Skeletal muscle satellite cell (primary cell): ENCODE measurements at regions not wholly inside any gene's neighbourhood (a gene's known extent, or its start where the extent isn't known, plus 50 kb on each side); places are given as distances from the start of the nearest gene placed in this dataset.
"Not testable (repeated sequence)": the region's sequence is repeated elsewhere in the genome, so short reads cannot be mapped to it uniquely, and the experiment has no call there.

Experiments used
- H3K27me3 ChIP-seq: 2 replicates; pipeline ENCODE4 v1.7.0; 2013; ENCODE audit warnings: low read length; ENCODE audit not compliant: control insufficient read depth, insufficient read depth
- H3K36me3 ChIP-seq: 2 replicates; pipeline ENCODE4 v1.7.0; 2013; ENCODE audit warnings: mild to moderate bottlenecking, control low read depth, low read length; ENCODE audit not compliant: insufficient read depth
- H3K4me1 ChIP-seq: 2 replicates; pipeline ENCODE4 v1.7.0; 2013; ENCODE audit warnings: low read length; ENCODE audit not compliant: control insufficient read depth, insufficient read depth
- H3K4me2 ChIP-seq: 2 replicates; pipeline ENCODE4 v1.7.0; 2013; ENCODE audit warnings: mild to moderate bottlenecking, low read length
- H3K4me3 ChIP-seq: 2 replicates; pipeline ENCODE4 v1.7.0; 2013; ENCODE audit warnings: low read length
- H3K9ac ChIP-seq: 2 replicates; pipeline ENCODE4 v1.7.0; 2013; ENCODE audit warnings: mild to moderate bottlenecking, low read depth, low read length, moderate library complexity
- H3K9me3 ChIP-seq: replicated peaks from 2 replicates; pipeline ENCODE4 v1.7.0; 2013; ENCODE audit warnings: mild to moderate bottlenecking, control low read depth, low read length

DNA sequence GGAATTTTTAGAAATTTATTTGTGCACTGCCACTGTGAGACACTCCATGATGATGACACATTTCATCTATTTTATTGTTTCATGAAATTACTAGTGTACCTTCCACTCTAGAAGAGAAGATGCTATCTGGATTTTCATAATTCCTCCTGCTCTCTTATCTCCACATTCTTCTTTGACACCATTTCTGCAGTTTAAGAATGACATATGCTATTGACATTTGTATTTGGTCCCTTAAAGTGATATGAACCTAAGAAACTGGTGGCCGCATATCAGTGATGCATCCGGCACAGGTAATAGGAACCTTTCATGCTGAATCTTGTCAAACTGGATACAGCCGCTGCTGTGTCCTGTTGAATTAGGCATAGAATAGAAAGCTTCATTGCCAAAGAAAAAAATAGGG, 696.3 kb downstream of the TMEM121 start:
- H3K4me2 ChIP-seq, result no peak overlapping the region
- no peak overlapping the region for H3K4me3 ChIP-seq
- no peaks in the 10 kb centered on the region for H3K4me1 ChIP-seq
- H3K9me3 ChIP-seq, result no peaks in the 10 kb centered on the region
- H3K9ac ChIP-seq, result no peak overlapping the region
- no peaks in the 10 kb centered on the region for H3K36me3 ChIP-seq
- no peaks in the 10 kb centered on the region for H3K27me3 ChIP-seq

DNA sequence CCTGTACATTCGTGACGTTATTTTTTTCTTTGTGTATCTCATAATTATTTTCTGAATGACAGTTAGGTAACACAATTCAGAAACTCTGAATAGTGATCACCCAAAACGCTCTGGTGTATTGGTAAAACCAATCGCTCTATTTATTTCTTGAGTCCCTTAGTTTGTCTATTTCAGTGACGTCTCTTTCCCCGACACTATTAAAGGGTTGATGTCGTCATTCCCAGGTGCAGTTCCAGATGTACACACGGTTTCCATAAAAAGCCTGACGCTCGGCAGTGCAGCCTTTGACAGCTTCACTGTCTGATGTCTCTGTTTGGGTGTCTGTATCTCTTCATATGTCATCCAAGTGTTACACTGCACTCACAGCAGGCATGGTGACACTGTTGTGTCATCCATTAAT, 701.4 kb downstream of the TMEM121 start:
- H3K9ac ChIP-seq, result no peak overlapping the region
- no peaks in the 10 kb centered on the region for H3K27me3 ChIP-seq
- H3K4me3 ChIP-seq, result no peak overlapping the region
- peaks cover 5% of the 10 kb centered on the region for H3K9me3 ChIP-seq
- no peak overlapping the region for H3K4me2 ChIP-seq
- H3K36me3 ChIP-seq, result no peaks in the 10 kb centered on the region
- H3K4me1 ChIP-seq, result no peaks in the 10 kb centered on the region

DNA sequence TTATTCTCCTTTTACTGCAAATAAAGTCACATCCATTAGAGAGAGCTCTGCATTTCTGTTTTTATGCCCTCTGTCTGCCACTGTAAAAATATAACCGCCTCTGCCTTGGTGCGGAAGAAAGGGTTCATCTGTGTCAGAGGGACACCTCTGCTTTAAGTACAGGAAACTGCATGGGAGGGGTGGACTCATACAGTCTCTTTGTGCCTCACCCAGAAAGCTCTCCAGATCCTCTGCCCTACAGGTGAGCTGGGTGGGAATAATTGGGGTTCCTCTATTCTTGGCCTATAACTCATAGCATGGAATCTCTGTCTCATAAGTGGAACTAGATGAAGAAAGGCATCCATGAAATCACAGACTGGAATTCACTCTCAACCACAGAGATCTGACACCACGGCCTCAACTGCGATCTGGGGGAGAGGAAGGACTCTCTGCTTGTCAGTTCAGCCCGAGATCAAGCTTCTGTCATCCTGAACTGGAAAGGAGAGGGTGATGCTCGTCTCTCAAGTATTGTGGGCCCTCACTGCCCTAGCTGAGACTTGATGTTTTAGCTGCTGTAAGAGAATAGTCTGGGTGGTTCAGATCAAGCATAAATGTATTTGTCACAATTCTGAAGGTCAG, 702.3 kb downstream of the TMEM121 start:
- H3K4me1 ChIP-seq, result no peaks in the 10 kb centered on the region
- H3K36me3 ChIP-seq, result no peaks in the 10 kb centered on the region
- H3K27me3 ChIP-seq, result no peaks in the 10 kb centered on the region
- no peak overlapping the region for H3K4me2 ChIP-seq
- H3K9ac ChIP-seq, result no peak overlapping the region
- H3K9me3 ChIP-seq, result peaks cover 5% of the 10 kb centered on the region
- no peak overlapping the region for H3K4me3 ChIP-seq

DNA sequence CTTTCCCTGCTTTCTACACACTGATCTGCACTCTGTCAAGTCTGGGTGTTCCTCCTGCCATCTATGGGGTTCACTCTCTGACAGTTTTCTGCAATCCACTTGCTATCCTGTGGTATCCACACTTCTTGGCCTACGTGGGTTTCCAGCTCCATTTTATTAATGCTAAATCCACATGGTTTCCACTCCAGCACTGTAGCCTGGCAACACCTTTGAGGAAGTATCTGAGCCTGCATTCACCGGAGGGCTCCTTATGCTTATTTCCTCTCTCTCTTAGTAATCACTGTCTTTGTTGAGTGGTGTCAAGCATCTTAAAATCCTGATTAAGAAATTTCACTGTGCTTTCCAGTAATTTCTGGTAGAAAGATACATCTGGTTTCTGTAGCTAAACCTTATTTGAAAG, 703.7 kb downstream of the TMEM121 start:
- no peaks in the 10 kb centered on the region for H3K36me3 ChIP-seq
- H3K4me2 ChIP-seq, result no peak overlapping the region
- H3K27me3 ChIP-seq, result no peaks in the 10 kb centered on the region
- no peaks in the 10 kb centered on the region for H3K4me1 ChIP-seq
- H3K9ac ChIP-seq, result no peak overlapping the region
- no peak overlapping the region for H3K4me3 ChIP-seq
- peaks cover 5% of the 10 kb centered on the region for H3K9me3 ChIP-seq

DNA sequence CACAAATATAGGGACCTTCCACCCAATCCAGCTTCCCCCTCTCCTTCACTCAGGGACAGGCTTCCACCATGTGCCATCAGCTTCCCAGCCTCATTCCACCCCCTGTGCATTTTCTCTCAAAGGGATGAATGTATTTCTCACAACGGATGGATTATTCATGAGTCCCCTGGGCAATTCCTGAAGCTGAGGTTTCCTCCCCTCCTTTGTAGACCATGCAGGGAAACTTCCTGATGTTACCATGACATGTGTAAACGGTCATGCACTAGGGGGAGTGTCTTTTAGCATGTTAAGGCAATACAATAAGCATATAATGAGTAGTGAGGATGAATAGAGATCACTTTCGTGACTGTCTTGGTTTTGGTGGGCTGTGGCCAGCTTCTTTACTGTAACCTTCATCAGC, 706.8 kb downstream of the TMEM121 start:
- not testable (repeated sequence) for H3K4me1 ChIP-seq, H3K27me3 ChIP-seq, H3K36me3 ChIP-seq, H3K4me3 ChIP-seq, H3K4me2 ChIP-seq, H3K9ac ChIP-seq, H3K9me3 ChIP-seq

DNA sequence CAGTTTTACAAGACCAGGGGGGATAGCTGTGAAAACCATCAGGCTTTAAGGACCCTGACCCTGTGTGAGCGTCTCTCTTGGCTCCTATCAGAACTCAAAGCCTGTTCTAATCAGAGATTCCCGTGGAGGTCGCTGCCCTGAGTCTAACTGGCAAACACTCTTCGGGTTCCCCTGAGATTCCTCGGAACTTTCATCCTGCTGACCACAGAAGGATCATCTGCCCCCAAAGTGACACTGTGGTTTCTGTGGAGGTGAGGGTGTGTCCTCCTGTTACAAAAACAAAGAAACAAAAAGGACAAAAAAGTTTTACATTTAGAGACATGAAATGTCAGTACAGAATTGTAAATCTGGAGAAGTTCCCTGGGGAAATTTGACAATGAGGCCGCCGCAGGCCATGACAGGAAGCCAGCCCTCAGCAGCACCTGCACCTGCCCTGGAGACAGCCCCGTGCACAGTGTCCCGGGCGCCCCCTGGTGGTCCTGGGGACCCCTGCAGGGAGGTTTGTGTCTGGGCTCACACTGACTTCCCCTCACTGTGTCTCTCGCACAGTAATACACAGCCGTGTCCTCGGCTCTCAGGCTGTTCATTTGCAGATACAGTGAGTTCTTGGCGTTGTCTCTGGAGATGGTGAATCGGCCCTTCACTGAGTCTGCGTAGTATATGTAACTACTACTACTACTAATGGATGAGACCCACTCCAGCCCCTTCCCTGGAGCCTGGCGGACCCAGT, 708.3 kb downstream of the TMEM121 start:
- H3K4me3 ChIP-seq, H3K4me2 ChIP-seq, H3K4me1 ChIP-seq, H3K9me3 ChIP-seq, H3K27me3 ChIP-seq, H3K36me3 ChIP-seq, H3K9ac ChIP-seq: not testable (repeated sequence)

DNA sequence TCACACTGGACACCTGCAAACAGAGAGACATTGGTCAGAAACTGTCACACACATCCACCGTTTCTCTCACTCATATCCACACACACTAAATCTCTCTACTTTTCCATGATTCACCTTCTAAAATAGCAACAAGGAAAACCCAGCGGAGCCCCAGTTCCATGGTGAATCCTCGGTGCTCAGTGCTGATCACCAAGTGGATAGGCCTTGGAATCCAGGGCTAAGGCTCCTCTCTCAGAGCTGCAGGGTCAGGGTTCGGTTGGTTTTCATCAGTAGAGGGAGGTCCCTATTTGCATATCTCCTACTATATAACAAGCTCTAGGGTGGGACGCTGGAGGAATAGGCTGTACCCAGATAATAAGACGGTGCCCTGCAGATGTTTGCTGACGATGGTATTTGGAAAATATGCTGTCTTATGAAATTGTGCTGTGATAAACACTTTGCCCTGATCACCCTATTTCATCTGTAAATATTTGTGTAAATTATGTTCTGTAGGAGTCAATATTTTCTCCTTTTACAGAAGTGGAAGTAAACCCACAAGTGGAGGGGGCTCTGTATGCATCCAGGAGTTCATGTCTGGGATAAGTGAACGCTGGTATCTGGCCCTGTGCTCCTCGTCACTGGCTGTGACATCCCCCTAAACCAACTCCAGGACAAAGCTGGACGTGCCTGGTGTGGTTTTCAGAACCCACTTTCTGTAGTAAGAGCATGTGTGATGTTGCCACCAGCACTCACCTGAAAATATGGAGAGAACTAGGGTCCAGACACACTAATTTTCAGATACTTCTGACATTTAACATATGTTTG, 709.2 kb downstream of the TMEM121 start:
- H3K36me3 ChIP-seq, result no peaks in the 10 kb centered on the region
- peaks cover 3% of the 10 kb centered on the region for H3K9me3 ChIP-seq
- no peaks in the 10 kb centered on the region for H3K4me1 ChIP-seq
- no peak overlapping the region for H3K9ac ChIP-seq
- no peak overlapping the region for H3K4me3 ChIP-seq
- no peak overlapping the region for H3K4me2 ChIP-seq
- no peaks in the 10 kb centered on the region for H3K27me3 ChIP-seq

DNA sequence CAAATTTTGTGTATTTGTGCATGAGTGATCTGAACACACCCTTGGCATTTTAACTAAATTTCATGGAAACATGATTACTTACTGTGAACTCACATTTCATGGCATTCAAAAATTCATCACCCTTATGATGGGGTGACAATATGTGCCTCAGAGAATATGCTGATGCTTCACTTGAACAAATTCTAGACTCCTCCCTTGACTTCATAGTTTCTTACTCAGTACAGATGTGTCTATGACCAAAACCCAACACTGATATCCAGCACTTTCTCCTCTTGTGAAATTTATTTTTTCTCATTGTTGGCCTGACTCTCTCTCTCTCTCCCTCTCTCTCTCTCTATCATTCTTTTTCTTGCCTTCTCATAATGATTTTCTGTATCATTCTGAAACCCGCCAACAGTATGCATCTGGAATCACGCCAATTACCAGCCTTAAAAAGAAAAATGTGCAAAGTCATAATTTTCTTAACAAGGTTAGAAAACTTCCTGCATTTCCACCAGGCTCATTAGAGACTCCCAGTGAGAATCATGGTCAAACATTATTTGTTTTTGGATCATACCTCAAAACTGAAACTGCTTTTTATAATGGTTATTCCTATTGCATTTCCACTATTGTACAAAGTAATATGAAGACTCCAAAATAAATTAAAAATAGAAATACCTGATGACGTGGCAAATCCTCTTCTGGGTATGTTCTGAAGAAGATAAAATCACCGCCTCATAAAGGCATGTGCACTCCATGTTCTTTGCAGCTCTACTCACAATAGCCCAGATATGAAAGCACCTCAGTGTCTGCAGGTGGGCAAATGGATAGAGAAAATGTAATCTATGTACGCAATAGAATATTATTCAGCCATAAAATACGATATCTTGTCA, 722.2 kb downstream of the TMEM121 start:
- H3K27me3 ChIP-seq, result no peaks in the 10 kb centered on the region
- no peaks in the 10 kb centered on the region for H3K36me3 ChIP-seq
- H3K4me2 ChIP-seq, result no peak overlapping the region
- no peak overlapping the region for H3K9ac ChIP-seq
- no peaks in the 10 kb centered on the region for H3K4me1 ChIP-seq
- H3K9me3 ChIP-seq, result no peaks in the 10 kb centered on the region
- H3K4me3 ChIP-seq, result no peak overlapping the region

DNA sequence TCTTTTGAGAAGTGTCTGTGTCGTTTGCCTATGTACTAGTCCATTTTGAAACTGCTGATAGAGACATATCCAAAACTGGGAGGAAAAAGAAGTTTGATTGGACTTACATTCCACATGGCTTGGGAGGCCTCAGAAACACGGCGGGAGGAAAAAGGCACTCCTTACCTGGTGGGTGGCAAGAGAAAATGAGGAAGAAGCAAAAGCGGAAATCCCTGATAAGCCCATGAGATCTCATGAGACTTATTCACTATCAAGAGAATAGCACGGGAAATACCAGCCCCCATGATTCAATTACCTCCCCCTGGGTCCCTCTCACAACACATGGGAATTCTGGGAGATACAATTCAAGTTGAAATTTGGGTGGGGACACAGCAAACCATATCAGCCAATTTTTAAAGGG, 727.6 kb downstream of the TMEM121 start:
- H3K36me3 ChIP-seq, H3K4me1 ChIP-seq, H3K9me3 ChIP-seq, H3K4me3 ChIP-seq, H3K9ac ChIP-seq, H3K27me3 ChIP-seq, H3K4me2 ChIP-seq: not testable (repeated sequence)

DNA sequence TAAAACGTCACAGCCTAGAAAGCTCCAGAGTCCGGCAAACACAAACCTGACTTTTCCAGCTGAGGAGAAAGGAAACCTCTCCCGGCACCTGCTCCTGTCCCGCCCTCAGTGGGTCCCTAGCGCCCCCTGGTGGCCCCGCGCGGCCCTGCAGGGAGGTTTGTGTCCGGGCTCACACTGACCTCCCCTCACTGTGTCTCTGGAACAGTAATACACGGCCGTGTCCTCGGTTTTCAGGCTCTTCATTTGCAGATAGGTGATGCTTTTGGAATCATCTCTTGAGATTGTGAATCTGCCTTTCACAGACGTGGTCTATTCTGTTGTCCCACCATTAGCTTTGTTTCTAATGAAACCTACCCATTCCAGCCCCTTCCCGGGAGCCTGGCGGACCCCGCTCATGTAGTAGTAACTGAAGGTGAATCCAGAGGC, 731.2 kb downstream of the TMEM121 start:
- not testable (repeated sequence) for H3K4me2 ChIP-seq, H3K9ac ChIP-seq, H3K4me3 ChIP-seq, H3K36me3 ChIP-seq, H3K9me3 ChIP-seq, H3K27me3 ChIP-seq, H3K4me1 ChIP-seq

DNA sequence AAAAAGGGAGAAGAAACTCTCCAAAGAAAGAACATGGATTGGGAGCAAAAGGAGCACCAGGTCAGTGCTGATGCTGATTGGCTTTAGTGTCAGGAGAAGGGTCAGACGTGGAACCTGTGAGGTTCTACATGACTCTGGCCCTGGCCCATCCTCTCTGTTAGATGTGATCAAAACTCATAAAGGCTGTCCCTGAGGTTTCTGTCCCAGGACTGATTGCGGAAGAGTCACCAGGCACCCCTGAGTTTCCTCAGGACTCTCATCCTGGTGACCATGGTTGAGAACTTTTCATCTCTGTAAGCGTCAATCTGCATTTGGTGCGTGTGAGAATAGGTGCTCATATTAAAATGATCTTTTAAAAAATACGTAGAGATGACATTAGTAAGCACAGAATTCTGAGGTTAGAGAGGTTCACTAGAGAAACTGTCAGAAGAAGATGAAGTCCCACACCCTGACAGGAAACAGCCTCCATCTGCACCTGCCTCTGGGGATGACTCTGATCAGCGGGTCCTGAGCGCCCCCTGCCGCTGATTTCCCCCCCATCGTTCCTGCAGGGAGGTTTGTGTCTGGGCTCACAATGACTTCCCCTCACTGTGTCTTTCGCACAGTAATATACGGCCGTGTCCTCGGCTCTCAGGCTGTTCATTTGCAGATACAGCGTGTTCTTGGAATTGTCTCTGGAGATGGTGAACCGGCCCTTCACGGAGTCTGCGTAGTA, 741.8 kb downstream of the TMEM121 start:
- peaks cover 4% of the 10 kb centered on the region for H3K9me3 ChIP-seq
- H3K4me1 ChIP-seq, result no peaks in the 10 kb centered on the region
- H3K9ac ChIP-seq, result no peak overlapping the region
- no peak overlapping the region for H3K4me2 ChIP-seq
- no peak overlapping the region for H3K4me3 ChIP-seq
- H3K27me3 ChIP-seq, result no peaks in the 10 kb centered on the region
- no peaks in the 10 kb centered on the region for H3K36me3 ChIP-seq
